ENCODE measurements at regions not wholly inside any gene's neighbourhood (a gene's known extent, or its start where the extent isn't known, plus 50 kb on each side); places are given as distances from the start of the nearest gene placed in this dataset.

- Histone ChIP-seq H4K20me1 (ENCODE audit: insufficient read depth, low read length) (no peaks in the 10 kb centered on the region), H3K9me3 (ENCODE audit: low read length) (no peaks in the 10 kb centered on the region), H3K4me3 (replicated peaks in 1 of 3; ENCODE audit: insufficient read depth in 1 of 3, low read depth in 2 of 3, low read length in 3 of 3) (no peak overlapping the region), H3K4me1 (ENCODE audit: insufficient read depth, low read length) (peaks cover 8% of the 10 kb centered on the region; the same call in 1 of the 2 replicates), H2AFZ (ENCODE audit: low read length) (no peak overlapping the region), H3K27ac (ENCODE audit: extremely low read length, insufficient read depth, low read length) (no peak overlapping the region), H3K79me2 (ENCODE audit: insufficient read depth, low read length) (no peaks in the 10 kb centered on the region), H3K9ac (ENCODE audit: insufficient read depth, low read depth, low read length) (no peak overlapping the region), H3K36me3 (replicated peaks in 1 of 2; ENCODE audit: control insufficient read depth in 1 of 2, insufficient read depth in 2 of 2, low read length in 2 of 2) (no peaks in the 10 kb centered on the region), H3K4me2 (ENCODE audit: low read depth, low read length) (no peak overlapping the region), H3K27me3 (ENCODE audit: control insufficient read depth in 1 of 2, insufficient read depth in 2 of 2, low read length in 2 of 2) (peaks cover 0 to 1% of the 10 kb centered on the region in 2 experiments; a peak in 2 of 5 replicates)
- no peak for TF ChIP-seq ZSCAN29 (CRISPR knock-in tag; conservative IDR thresholded peaks at IDR 0.05)
- no peak for TF ChIP-seq HOXA9 (CRISPR knock-in tag; IDR thresholded peaks at IDR 0.05; ENCODE audit: borderline replicate concordance)
- no peak for TF ChIP-seq ZNF496 (CRISPR knock-in tag; IDR thresholded peaks at IDR 0.05; ENCODE audit: insufficient replicate concordance)
- no peak for TF ChIP-seq RBM39 (IDR thresholded peaks at IDR 0.05; ENCODE audit: low read depth, low read length, poor library complexity, severe bottlenecking)
- no peak for TF ChIP-seq FOXA1 (IDR thresholded peaks at IDR 0.05)
- TF ChIP-seq FOXA1 (CRISPR knock-in tag; IDR thresholded peaks at IDR 0.05): no peak
- no peak for TF ChIP-seq ZNF737 (CRISPR knock-in tag; IDR thresholded peaks at IDR 0.05; ENCODE audit: borderline replicate concordance)
- TF ChIP-seq SOX13 (IDR thresholded peaks at IDR 0.05): no peak
- TF ChIP-seq SOX13 (CRISPR knock-in tag; conservative IDR thresholded peaks at IDR 0.05 in 1 of 2, IDR thresholded peaks at IDR 0.05 in 1 of 2): no peak
- TF ChIP-seq, protein P1, sequence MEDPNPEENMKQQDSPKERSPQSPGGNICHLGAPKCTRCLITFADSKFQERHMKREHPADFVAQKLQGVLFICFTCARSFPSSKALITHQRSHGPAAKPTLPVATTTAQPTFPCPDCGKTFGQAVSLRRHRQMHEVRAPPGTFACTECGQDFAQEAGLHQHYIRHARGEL (CRISPR knock-in tag; IDR thresholded peaks at IDR 0.05): no peak
- no peak for TF ChIP-seq MYNN (CRISPR knock-in tag; IDR thresholded peaks at IDR 0.05; ENCODE audit: low read depth)
- TF ChIP-seq RBFOX2 (IDR thresholded peaks at IDR 0.05; ENCODE audit: low read depth, low read length): no peak
- TF ChIP-seq HMGXB3 (CRISPR knock-in tag; IDR thresholded peaks at IDR 0.05; ENCODE audit: borderline replicate concordance): no peak
- TF ChIP-seq ZNF484 (CRISPR knock-in tag; IDR thresholded peaks at IDR 0.05; ENCODE audit: borderline replicate concordance, low read depth): no peak
- no peak for TF ChIP-seq BCL6 (CRISPR knock-in tag; IDR thresholded peaks at IDR 0.05)
- no peak for TF ChIP-seq STAG1 (CRISPR knock-in tag; IDR thresholded peaks at IDR 0.05)
- TF ChIP-seq NFIB (CRISPR knock-in tag; IDR thresholded peaks at IDR 0.05; ENCODE audit: borderline replicate concordance): no peak
- TF ChIP-seq ZNF251 (CRISPR knock-in tag; IDR thresholded peaks at IDR 0.05): no peak
- TF ChIP-seq PCBP2 (optimal IDR thresholded peaks at IDR 0.05; ENCODE audit: low read depth, low read length, poor library complexity, severe bottlenecking): no peak
- TF ChIP-seq ATF1 (CRISPR knock-in tag; IDR thresholded peaks at IDR 0.05): no peak
- TF ChIP-seq, protein P2, sequence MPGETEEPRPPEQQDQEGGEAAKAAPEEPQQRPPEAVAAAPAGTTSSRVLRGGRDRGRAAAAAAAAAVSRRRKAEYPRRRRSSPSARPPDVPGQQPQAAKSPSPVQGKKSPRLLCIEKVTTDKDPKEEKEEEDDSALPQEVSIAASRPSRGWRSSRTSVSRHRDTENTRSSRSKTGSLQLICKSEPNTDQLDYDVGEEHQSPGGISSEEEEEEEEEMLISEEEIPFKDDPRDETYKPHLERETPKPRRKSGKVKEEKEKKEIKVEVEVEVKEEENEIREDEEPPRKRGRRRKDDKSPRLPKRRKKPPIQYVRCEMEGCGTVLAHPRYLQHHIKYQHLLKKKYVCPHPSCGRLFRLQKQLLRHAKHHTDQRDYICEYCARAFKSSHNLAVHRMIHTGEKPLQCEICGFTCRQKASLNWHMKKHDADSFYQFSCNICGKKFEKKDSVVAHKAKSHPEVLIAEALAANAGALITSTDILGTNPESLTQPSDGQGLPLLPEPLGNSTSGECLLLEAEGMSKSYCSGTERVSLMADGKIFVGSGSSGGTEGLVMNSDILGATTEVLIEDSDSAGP (CRISPR knock-in tag; IDR thresholded peaks at IDR 0.05; ENCODE audit: borderline replicate concordance): no peak
- 23% methylated on average over 2 of the region's 2 CpGs for WGBS (ENCODE audit: low lambda C conversion rate)
- intact Hi-C loops (cut with micrococcal nuclease; ENCODE audit: unreplicated experiment): no loop called here
- no peak for DNase-seq (ENCODE audit: low spot score)
- no TSS peak for BruUV-seq (replicated peaks)
- ATAC-seq: no peak
- CTCF ChIA-PET (ENCODE audit: low intra/inter-chr PET ratio, low total read pairs): no interaction called here
- in situ Hi-C loops (cut with HindIII; ENCODE audit: extremely low pct_ligation_motif_present, low pct_unique_long_range_greater_than_20kb): no loop called here
- FAIRE-seq: no peak
- POLR2A ChIA-PET: no interaction called here
Observed at GRCh38 chr5:68479524-68479923, 264.0 kb downstream of the PIK3R1 start.

All from HepG2 (cell line).